Activated naive CD8-positive, alpha-beta T cell treated with anti-CD3 and anti-CD28 coated beads for 36 hours (primary cell): ENCODE measurements at regions not wholly inside any gene's neighbourhood (a gene's known extent, or its start where the extent isn't known, plus 50 kb on each side); places are given as distances from the start of the nearest gene placed in this dataset.

Experiments used
- DNase-seq: peaks from one replicate; pipeline ENCODE4 v3.0.0; 2021
- H3K27ac Mint-ChIP-seq: one replicate; pipeline ENCODE4 v1.8.0; 2022; ENCODE audit warnings: mild to moderate bottlenecking, moderate library complexity, mixed read lengths
- H3K27me3 Mint-ChIP-seq: one replicate; pipeline ENCODE4 v1.8.0; 2022; ENCODE audit warnings: mild to moderate bottlenecking, mixed read lengths
- H3K36me3 Mint-ChIP-seq: one replicate; pipeline ENCODE4 v1.8.0; 2021; ENCODE audit warnings: mild to moderate bottlenecking, mixed read lengths
- H3K4me1 Mint-ChIP-seq: one replicate; pipeline ENCODE4 v1.8.0; 2021; ENCODE audit warnings: mixed read lengths
- H3K4me3 Mint-ChIP-seq: one replicate; pipeline ENCODE4 v1.8.0; 2022; ENCODE audit warnings: mild to moderate bottlenecking, moderate library complexity, mixed read lengths
- H3K9me3 Mint-ChIP-seq: one replicate; pipeline ENCODE4 v1.8.0; 2022; ENCODE audit warnings: mixed read lengths

DNA sequence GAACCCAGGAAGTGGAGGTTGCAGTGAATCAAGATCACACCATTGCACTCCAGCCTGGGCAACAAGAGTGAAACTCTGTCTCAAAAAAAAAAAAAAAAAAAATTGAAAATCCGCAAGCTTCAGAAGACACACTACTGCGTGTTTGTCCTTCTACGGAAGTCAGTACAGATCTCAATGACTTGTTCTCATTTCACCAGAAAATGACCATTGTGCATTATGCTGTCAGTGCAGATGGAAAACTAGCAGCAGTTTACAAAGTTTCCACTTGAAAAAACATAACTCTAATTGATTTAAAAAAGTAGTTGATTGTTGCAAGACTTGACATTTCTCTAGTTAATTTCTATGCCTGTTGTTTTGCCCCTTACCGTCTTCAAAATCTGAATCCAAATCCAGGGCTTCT lies 298.0 kb upstream of the DMRT1 start:
- H3K4me3 Mint-ChIP-seq: no peak overlapping the region
- H3K4me1 Mint-ChIP-seq: no peaks in the 10 kb centered on the region
- peaks cover 9% of the 10 kb centered on the region for H3K36me3 Mint-ChIP-seq
- no peak for DNase-seq
- H3K27me3 Mint-ChIP-seq: no peaks in the 10 kb centered on the region
- no peak overlapping the region for H3K27ac Mint-ChIP-seq
- peaks cover 5% of the 10 kb centered on the region for H3K9me3 Mint-ChIP-seq

DNA sequence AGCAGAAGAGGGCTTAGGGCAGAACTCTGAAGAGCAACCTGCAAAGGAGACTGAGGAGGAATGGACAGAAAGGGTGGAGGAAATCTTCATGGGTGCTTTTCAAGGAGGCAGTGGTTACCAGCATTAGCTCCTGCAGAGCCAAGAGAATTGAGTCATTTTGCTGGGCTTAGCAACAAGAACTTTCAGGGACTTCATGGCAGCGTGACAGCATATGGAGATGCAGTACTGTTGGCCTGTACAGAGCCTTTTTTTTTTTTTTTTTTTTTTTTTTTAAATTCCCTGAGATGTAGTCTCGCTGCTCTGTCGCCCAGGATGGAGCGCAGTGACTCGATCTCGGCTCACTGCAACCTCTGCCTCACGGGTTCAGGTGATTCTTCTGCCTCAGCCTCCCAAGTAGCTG lies 296.0 kb upstream of the DMRT1 start:
- Mint-ChIP-seq H3K36me3 (peaks cover 5% of the 10 kb centered on the region), H3K27me3 (no peaks in the 10 kb centered on the region), H3K27ac (no peak overlapping the region), H3K4me1 (no peaks in the 10 kb centered on the region), H3K4me3 (no peak overlapping the region), H3K9me3 (no peaks in the 10 kb centered on the region)
- DNase-seq: no peak

DNA sequence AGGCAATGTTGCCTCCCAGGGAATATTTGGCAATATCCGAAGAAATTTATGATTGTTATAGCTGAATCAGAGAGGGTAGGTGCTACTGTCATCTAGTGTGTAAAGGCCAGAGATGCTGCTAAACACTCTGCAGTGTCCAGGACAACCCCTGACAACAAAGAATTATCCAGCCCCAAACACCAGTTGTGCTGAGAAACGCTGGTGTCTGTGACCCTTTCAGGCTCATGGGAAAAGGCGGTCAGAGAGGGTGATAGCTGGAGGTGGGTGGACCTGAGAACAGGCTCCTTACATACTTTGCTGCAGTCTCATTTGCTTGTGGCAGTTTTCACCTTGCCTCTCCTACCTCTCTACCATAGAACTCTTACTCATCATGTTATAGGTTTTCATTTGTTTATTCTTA lies 295.3 kb upstream of the DMRT1 start:
- Mint-ChIP-seq H3K27ac (no peak overlapping the region), H3K9me3 (no peaks in the 10 kb centered on the region), H3K4me3 (no peak overlapping the region), H3K27me3 (no peaks in the 10 kb centered on the region), H3K36me3 (no peaks in the 10 kb centered on the region), H3K4me1 (no peaks in the 10 kb centered on the region)
- no peak for DNase-seq

- Mint-ChIP-seq H3K4me3 (no peak overlapping the region), H3K4me1 (no peaks in the 10 kb centered on the region), H3K27me3 (no peaks in the 10 kb centered on the region), H3K36me3 (no peaks in the 10 kb centered on the region), H3K27ac (no peak overlapping the region), H3K9me3 (no peaks in the 10 kb centered on the region)
- no peak for DNase-seq
Measured at GRCh38 chr9:546797-547223, 294.7 kb upstream of the DMRT1 start.

DNA sequence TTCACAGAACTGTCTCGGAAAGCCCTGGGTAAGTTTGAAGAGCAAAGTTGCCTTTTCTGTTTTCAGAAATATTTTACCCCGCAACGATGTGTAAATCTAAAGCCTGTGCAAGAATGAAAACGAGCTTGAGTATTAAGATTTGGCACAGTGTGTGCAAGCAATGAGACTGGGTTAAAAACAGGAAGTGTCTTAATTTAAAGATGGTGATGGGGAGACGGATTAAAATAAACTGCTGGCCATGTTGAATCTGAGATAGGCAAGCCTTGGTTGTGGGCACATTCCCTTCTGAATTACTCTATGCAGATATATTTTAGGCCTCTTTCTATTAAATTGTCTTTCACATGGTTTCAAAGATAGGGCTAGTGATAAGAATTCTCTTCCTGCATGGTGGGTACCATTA lies 294.2 kb upstream of the DMRT1 start:
- H3K4me1 Mint-ChIP-seq: no peaks in the 10 kb centered on the region
- H3K9me3 Mint-ChIP-seq: no peaks in the 10 kb centered on the region
- H3K36me3 Mint-ChIP-seq: no peaks in the 10 kb centered on the region
- H3K4me3 Mint-ChIP-seq: no peak overlapping the region
- H3K27me3 Mint-ChIP-seq: no peaks in the 10 kb centered on the region
- DNase-seq: no peak
- H3K27ac Mint-ChIP-seq: no peak overlapping the region

DNA sequence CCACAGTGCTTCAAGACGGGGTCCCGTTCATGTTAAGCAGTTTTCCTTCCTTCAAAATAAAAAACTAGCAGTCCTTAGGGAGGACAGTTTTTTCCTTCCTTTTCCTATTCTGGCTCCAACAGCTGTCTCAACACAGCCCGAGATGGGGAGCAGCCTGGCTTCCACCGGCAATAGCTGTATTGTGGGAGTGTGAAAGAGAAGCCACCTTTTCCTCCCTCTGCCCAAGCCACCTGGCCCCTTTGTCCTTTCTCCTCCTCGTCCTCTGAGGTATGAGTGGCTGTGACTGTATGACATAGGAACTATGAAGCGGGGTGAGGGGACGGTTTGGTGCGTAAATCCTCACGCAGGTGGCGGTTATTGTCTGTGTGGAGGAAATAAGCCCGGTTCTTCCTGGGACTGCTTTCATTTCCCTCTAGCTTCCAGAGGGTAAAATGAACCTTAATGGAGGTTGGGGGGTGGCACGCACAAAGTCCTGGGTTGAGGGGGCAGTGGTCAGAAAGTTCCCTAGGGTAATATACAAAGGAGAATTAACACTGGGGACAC lies 292.0 kb upstream of the DMRT1 start:
- Mint-ChIP-seq H3K9me3 (no peaks in the 10 kb centered on the region), H3K27ac (no peak overlapping the region), H3K36me3 (no peaks in the 10 kb centered on the region), H3K27me3 (no peaks in the 10 kb centered on the region), H3K4me3 (no peak overlapping the region), H3K4me1 (no peaks in the 10 kb centered on the region)
- no peak for DNase-seq

DNA sequence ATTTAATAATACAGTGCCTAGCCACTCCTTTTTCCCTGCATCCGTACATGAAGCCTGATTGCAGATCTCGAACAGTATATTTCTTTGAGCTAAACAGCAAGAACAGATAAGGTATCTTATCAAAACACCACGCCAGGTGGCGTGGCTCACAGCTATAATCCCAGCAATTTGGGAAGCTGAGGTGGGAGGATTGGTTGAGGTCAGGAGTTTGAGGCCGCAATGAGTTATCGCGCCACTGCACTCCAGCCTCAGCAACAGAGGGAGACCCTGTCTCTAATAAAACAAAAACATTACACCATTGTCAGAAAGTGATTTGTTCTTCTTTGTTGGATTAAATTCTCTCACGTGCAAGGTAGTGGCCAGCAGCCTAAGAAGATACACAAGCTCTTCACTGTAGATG lies 291.2 kb upstream of the DMRT1 start:
- DNase-seq: no peak
- H3K4me1 Mint-ChIP-seq: no peaks in the 10 kb centered on the region
- no peak overlapping the region for H3K27ac Mint-ChIP-seq
- no peaks in the 10 kb centered on the region for H3K27me3 Mint-ChIP-seq
- H3K4me3 Mint-ChIP-seq: no peak overlapping the region
- no peaks in the 10 kb centered on the region for H3K9me3 Mint-ChIP-seq
- no peaks in the 10 kb centered on the region for H3K36me3 Mint-ChIP-seq

DNA sequence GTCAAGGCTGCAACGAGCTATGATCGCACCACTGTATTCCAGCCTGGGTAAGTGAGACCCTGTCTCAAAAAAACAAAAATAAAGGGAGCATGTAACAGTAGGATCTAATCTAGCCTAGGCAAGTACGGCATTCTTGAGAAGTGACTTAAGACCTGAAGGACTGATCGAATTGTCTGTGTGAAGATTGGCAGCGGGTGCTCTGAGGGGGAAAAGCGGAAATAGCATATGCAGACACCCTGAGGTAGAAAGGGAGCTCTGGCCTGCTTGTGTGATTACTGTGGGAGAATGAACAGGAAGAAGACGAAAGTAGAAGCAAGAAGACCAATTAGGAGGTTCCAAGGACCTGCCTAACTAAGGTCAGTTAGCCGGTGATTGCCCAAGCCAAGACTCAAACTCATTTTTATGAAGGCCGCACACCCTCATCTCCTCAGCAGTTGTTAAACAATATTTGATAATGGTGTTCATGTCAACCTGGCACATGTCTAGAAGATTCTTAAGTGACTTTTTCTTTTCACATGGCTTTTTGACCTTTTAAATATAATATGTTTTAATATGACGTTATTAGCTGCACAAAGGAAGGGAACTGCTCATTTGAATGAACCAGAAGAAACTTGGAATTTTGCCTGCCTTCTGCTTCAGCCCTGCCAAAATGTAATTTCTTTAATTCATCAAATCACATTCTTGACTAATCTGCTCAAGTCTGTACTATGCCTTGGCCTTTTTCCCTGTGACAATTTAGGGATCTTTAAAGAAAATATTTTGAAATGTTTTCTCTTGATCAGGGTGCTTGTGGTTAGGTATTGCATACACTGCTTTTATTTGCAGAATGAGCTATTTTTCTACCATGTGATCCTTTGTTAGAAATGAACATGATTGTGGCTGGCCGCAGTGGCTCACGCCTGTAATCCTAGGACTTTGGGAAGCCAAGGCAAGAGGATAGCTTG lies 289.2 kb upstream of the DMRT1 start:
- H3K9me3 Mint-ChIP-seq: no peaks in the 10 kb centered on the region
- H3K4me1 Mint-ChIP-seq: no peaks in the 10 kb centered on the region
- H3K4me3 Mint-ChIP-seq: no peak overlapping the region
- H3K36me3 Mint-ChIP-seq: no peaks in the 10 kb centered on the region
- H3K27me3 Mint-ChIP-seq: no peaks in the 10 kb centered on the region
- DNase-seq: no peak
- no peak overlapping the region for H3K27ac Mint-ChIP-seq

GRCh38 chr9:555493-555892 lies 286.0 kb upstream of the DMRT1 start:
- no peak for DNase-seq
- Mint-ChIP-seq H3K36me3 (no peaks in the 10 kb centered on the region), H3K4me3 (no peak overlapping the region), H3K27ac (no peak overlapping the region), H3K9me3 (no peaks in the 10 kb centered on the region), H3K4me1 (peaks cover 7% of the 10 kb centered on the region), H3K27me3 (no peaks in the 10 kb centered on the region)

DNA sequence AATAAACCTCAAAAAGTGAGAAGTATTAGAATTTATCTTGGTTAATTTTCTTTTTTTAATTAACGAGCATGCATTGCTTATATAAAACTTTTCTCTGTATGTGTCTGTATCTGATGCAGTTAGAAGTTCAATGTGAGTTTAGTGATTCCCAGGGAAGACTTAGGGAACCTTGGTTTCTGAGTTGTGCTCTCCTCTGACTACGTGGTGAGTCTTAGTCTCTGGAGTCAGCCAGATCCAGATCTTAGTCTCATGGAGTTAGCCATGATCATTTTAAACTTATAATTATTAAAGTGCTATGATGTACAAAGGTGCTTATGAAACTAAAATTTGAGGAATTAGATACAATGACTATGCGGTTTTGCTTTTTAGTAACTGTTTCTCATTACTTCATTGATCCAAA lies 285.3 kb upstream of the DMRT1 start:
- Mint-ChIP-seq H3K27me3 (no peaks in the 10 kb centered on the region), H3K4me3 (no peak overlapping the region), H3K9me3 (no peaks in the 10 kb centered on the region), H3K27ac (no peak overlapping the region), H3K36me3 (no peaks in the 10 kb centered on the region), H3K4me1 (peaks cover 7% of the 10 kb centered on the region)
- DNase-seq: no peak

DNA sequence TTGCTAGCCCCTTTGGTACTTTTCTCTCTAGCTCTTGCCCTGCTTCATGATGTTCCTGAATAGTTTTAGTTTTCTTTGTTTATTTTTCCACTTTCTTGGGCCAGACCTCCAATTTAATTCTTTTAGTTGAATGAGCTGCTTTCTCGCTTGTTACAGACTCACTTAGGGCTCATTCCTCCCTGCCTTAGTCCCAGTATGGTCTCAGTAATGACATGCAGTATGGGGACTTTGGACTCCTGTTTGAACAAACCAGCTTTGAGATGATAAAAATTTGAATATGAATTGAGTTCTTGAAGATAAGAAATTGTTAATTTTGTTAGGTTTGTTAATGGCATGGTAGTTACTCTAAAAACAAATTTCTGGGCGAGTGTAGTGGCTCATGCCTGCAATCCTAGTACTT lies 284.8 kb upstream of the DMRT1 start:
- DNase-seq: no peak
- peaks cover 7% of the 10 kb centered on the region for H3K4me1 Mint-ChIP-seq
- no peaks in the 10 kb centered on the region for H3K36me3 Mint-ChIP-seq
- H3K27ac Mint-ChIP-seq: no peak overlapping the region
- H3K4me3 Mint-ChIP-seq: no peak overlapping the region
- H3K9me3 Mint-ChIP-seq: no peaks in the 10 kb centered on the region
- H3K27me3 Mint-ChIP-seq: no peaks in the 10 kb centered on the region

DNA sequence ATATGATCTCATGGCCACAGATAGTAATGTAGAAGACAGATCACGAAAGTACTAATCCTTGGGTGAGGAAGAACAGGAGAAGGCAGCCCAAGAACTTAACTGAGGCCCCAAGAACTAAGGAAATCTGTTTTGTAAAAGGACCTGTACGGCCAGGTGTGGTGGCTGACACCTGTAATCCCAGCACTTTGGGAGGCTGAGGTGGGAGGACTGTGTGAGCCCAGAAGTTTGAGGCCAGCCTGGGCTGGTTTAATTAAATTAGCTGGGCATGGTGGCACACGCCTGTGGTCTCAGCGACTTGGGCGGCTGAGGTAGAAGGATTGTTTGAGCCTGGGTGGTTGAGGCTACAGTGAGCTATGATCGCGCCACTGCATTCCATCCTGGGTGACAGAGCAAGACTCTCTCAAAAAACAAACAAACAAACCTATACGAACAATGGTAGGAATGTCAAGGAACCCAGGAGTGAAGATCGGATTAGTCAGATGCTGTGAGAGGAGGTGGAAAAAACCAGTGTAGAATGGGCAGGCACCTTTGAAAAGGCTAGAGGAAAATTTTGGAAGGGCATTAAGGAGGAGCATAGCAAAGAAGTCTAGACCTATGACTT lies 283.8 kb upstream of the DMRT1 start:
- H3K27ac Mint-ChIP-seq: no peak overlapping the region
- no peaks in the 10 kb centered on the region for H3K36me3 Mint-ChIP-seq
- no peak for DNase-seq
- no peaks in the 10 kb centered on the region for H3K9me3 Mint-ChIP-seq
- H3K27me3 Mint-ChIP-seq: no peaks in the 10 kb centered on the region
- H3K4me1 Mint-ChIP-seq: peaks cover 7% of the 10 kb centered on the region
- H3K4me3 Mint-ChIP-seq: no peak overlapping the region

GRCh38 chr9:561427-561826 lies 280.1 kb upstream of the DMRT1 start:
- H3K4me1 Mint-ChIP-seq: peaks cover 7% of the 10 kb centered on the region
- H3K4me3 Mint-ChIP-seq: no peak overlapping the region
- no peaks in the 10 kb centered on the region for H3K27me3 Mint-ChIP-seq
- no peak overlapping the region for H3K27ac Mint-ChIP-seq
- DNase-seq: no peak
- no peaks in the 10 kb centered on the region for H3K36me3 Mint-ChIP-seq
- H3K9me3 Mint-ChIP-seq: no peaks in the 10 kb centered on the region

DNA sequence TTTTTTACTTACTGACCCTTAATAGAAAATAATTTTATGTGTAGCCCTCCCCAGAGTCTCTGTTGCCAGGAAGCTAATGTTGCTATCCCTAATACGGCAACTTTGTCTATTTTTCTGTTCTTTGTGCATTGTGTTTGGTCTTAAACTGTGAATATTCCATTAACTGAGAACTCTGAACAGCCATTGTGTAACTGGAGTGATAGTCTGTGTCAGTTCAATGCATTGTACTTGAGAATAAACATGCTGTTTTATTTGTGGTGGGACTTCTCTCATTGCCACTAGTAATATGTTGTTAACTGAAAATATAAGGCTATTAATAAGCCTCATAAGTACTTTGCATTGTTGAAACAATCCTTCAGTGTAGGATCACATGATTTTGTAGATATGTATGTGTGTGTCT lies 278.3 kb upstream of the DMRT1 start:
- Mint-ChIP-seq H3K27me3 (no peaks in the 10 kb centered on the region), H3K4me1 (peaks cover 9% of the 10 kb centered on the region), H3K9me3 (no peaks in the 10 kb centered on the region), H3K4me3 (no peak overlapping the region), H3K36me3 (peaks cover 4% of the 10 kb centered on the region), H3K27ac (no peak overlapping the region)
- no peak for DNase-seq

GRCh38 chr9:565528-565927 lies 276.0 kb upstream of the DMRT1 start:
- Mint-ChIP-seq H3K27me3 (no peaks in the 10 kb centered on the region), H3K9me3 (no peaks in the 10 kb centered on the region), H3K4me1 (peaks cover 2% of the 10 kb centered on the region), H3K4me3 (no peak overlapping the region), H3K27ac (no peak overlapping the region), H3K36me3 (peaks cover 4% of the 10 kb centered on the region)
- DNase-seq: no peak
